Neural progenitor cell (in vitro differentiated cells): ENCODE measurements at regions not wholly inside any gene's neighbourhood (a gene's known extent, or its start where the extent isn't known, plus 50 kb on each side); places are given as distances from the start of the nearest gene placed in this dataset.
A peak's percentile ranks its signal among the peaks of the same experiment; 100 is the strongest.

Experiments
- DNase-seq: peaks from one replicate; pipeline ENCODE4 v3.0.0-alpha.2; 2016; ENCODE audit warnings: low spot score
- H2AFZ ChIP-seq: fragments of 200-600 bp; sonication (generic); replicated peaks from 2 replicates; pipeline ENCODE4 v1.6.1; 2016; ENCODE audit warnings: antibody characterized with exemption
- H3F3A ChIP-seq: fragments of 200-600 bp; sonication (generic); 2 replicates; pipeline ENCODE4 v1.6.1; 2016; ENCODE audit warnings: antibody characterized with exemption, low read depth
- H3K27ac ChIP-seq: fragments of 200-600 bp; sonication (generic); 2 replicates; pipeline ENCODE4 v1.5.1; 2016; ENCODE audit warnings: mild to moderate bottlenecking
- H3K27me3 ChIP-seq: fragments of 200-600 bp; sonication (generic); 2 replicates; pipeline ENCODE4 v1.6.1; 2016; ENCODE audit warnings: mild to moderate bottlenecking, moderate library complexity
- H3K36me3 ChIP-seq: fragments of 200-600 bp; sonication (generic); 2 replicates; pipeline ENCODE4 v1.5.1; 2016
- H3K4me1 ChIP-seq: fragments of 200-600 bp; sonication (generic); 2 replicates; pipeline ENCODE4 v1.6.1; 2016; ENCODE audit warnings: mixed run types
- H3K4me2 ChIP-seq: fragments of 200-600 bp; sonication (generic); 2 replicates; pipeline ENCODE4 v1.6.1; 2016
- H3K4me3 ChIP-seq: fragments of 200-600 bp; sonication (generic); 2 replicates; pipeline ENCODE4 v1.5.1; 2016
- H3K79me2 ChIP-seq: fragments of 200-600 bp; sonication (generic); 2 replicates; pipeline ENCODE4 v1.6.1; 2016; ENCODE audit warnings: low read depth
- H3K9ac ChIP-seq: fragments of 200-600 bp; sonication (generic); 2 replicates; pipeline ENCODE4 v1.6.1; 2016
- H3K9me3 ChIP-seq: fragments of 200-600 bp; sonication (generic); 2 replicates; pipeline ENCODE4 v1.5.1; 2016; ENCODE audit warnings: low read depth
- H4K20me1 ChIP-seq: fragments of 200-600 bp; sonication (generic); 2 replicates; pipeline ENCODE4 v1.6.1; 2016; ENCODE audit warnings: low read depth
- H3K27ac Mint-ChIP-seq: 3 replicates; pipeline ENCODE4 v1.8.0; 2021; ENCODE audit warnings: mixed read lengths
- H3K27me3 Mint-ChIP-seq: 2 replicates; pipeline ENCODE4 v1.8.0; 2022; ENCODE audit warnings: low read depth, mild to moderate bottlenecking, inconsistent platforms, moderate library complexity, mixed read lengths; ENCODE audit not compliant: insufficient read depth
- H3K36me3 Mint-ChIP-seq: 3 replicates; pipeline ENCODE4 v1.8.0; 2021; ENCODE audit warnings: mixed read lengths
- H3K4me1 Mint-ChIP-seq: 3 replicates; pipeline ENCODE4 v1.8.0; 2021; ENCODE audit warnings: mixed read lengths
- H3K4me3 Mint-ChIP-seq: 3 replicates; pipeline ENCODE4 v1.8.0; 2021; ENCODE audit warnings: mild to moderate bottlenecking, moderate library complexity, mixed read lengths
- H3K9me3 Mint-ChIP-seq: 3 replicates; pipeline ENCODE4 v1.8.0; 2020; ENCODE audit warnings: mixed read lengths
- CTCF ChIP-seq: fragments of 200-600 bp; sonication (generic); IDR thresholded peaks from 2 replicates; pipeline ENCODE4 v1.5.1; 2017; ENCODE audit warnings: antibody characterized with exemption, mild to moderate bottlenecking
- EZH2 ChIP-seq: fragments of 200-600 bp; sonication (generic); IDR thresholded peaks from 2 replicates; pipeline ENCODE4 v1.6.1; 2017; ENCODE audit warnings: antibody characterized with exemption, mild to moderate bottlenecking, moderate library complexity
- EZH2phosphoT487 ChIP-seq: fragments of 200-600 bp; sonication (generic); IDR thresholded peaks from 2 replicates; pipeline ENCODE4 v1.6.1; 2017; ENCODE audit warnings: antibody characterized with exemption

GRCh38 chr6:40146902-40147301 lies 212.6 kb upstream of the MOCS1 start:
- Histone ChIP-seq H3K9me3 (no peaks in the 10 kb centered on the region), H3K36me3 (no peaks in the 10 kb centered on the region), H3K4me1 (no peaks in the 10 kb centered on the region), H3K79me2 (no peaks in the 10 kb centered on the region), H3K27me3 (no peaks in the 10 kb centered on the region), H3K4me2 (no peak overlapping the region), H3K4me3 (no peak overlapping the region), H3K27ac (no peak overlapping the region), H2AFZ (no peak overlapping the region), H3K9ac (no peak overlapping the region), H4K20me1 (no peaks in the 10 kb centered on the region), H3F3A (no peaks in the 10 kb centered on the region)
- DNase-seq, result no peak
- Mint-ChIP-seq H3K27me3 (peaks cover 7% of the 10 kb centered on the region), H3K4me3 (no peak overlapping the region), H3K4me1 (no peaks in the 10 kb centered on the region), H3K36me3 (no peaks in the 10 kb centered on the region), H3K9me3 (no peaks in the 10 kb centered on the region), H3K27ac (no peak overlapping the region)
- TF ChIP-seq EZH2phosphoT487 (no peak), CTCF (no peak), EZH2 (no peak)

- TF ChIP-seq EZH2phosphoT487 (no peak), EZH2 (no peak), CTCF (no peak)
- H3K27me3 ChIP-seq, result no peaks in the 10 kb centered on the region
- no peaks in the 10 kb centered on the region for H4K20me1 ChIP-seq
- no peaks in the 10 kb centered on the region for H3K36me3 Mint-ChIP-seq
- peaks cover 4% of the 10 kb centered on the region for H3K4me1 ChIP-seq
- H3K4me2 ChIP-seq, result no peak overlapping the region
- H3K4me3 ChIP-seq, result no peak overlapping the region
- DNase-seq, result no peak
- H3K4me1 Mint-ChIP-seq, result no peaks in the 10 kb centered on the region
- no peaks in the 10 kb centered on the region for H3F3A ChIP-seq
- no peaks in the 10 kb centered on the region for H3K79me2 ChIP-seq
- H3K36me3 ChIP-seq, result no peaks in the 10 kb centered on the region
- no peaks in the 10 kb centered on the region for H3K9me3 ChIP-seq
- no peak overlapping the region for H2AFZ ChIP-seq
- no peak overlapping the region for H3K4me3 Mint-ChIP-seq
- no peak overlapping the region for H3K27ac ChIP-seq
- H3K9me3 Mint-ChIP-seq, result no peaks in the 10 kb centered on the region
- no peak overlapping the region for H3K27ac Mint-ChIP-seq
- H3K9ac ChIP-seq, result no peak overlapping the region
- peaks cover 3% of the 10 kb centered on the region for H3K27me3 Mint-ChIP-seq
These were observed 205.2 kb upstream of the MOCS1 start for GRCh38 chr6:40139447-40139846.

GRCh38 chr6:40138273-40138720 lies 204.0 kb upstream of the MOCS1 start:
- Mint-ChIP-seq H3K27me3 (peaks cover 3% of the 10 kb centered on the region), H3K4me3 (no peak overlapping the region), H3K36me3 (no peaks in the 10 kb centered on the region), H3K27ac (no peak overlapping the region), H3K4me1 (no peaks in the 10 kb centered on the region), H3K9me3 (no peaks in the 10 kb centered on the region)
- H3K27ac ChIP-seq, result no peak overlapping the region
- no peaks in the 10 kb centered on the region for H3K36me3 ChIP-seq
- no peaks in the 10 kb centered on the region for H3K27me3 ChIP-seq
- no peak for TF ChIP-seq CTCF
- no peak for TF ChIP-seq EZH2phosphoT487
- TF ChIP-seq EZH2, result no peak
- H3K9ac ChIP-seq, result no peak overlapping the region
- no peaks in the 10 kb centered on the region for H3K9me3 ChIP-seq
- peak overlapping the region; percentile 50 for H2AFZ ChIP-seq
- H4K20me1 ChIP-seq, result no peaks in the 10 kb centered on the region
- no peak overlapping the region for H3K4me3 ChIP-seq
- H3F3A ChIP-seq, result no peaks in the 10 kb centered on the region
- H3K4me2 ChIP-seq, result no peak overlapping the region
- DNase-seq, result no peak
- H3K4me1 ChIP-seq, result peaks cover 4% of the 10 kb centered on the region
- no peaks in the 10 kb centered on the region for H3K79me2 ChIP-seq
